Keratinocyte (primary cell): ENCODE measurements at regions not wholly inside any gene's neighbourhood (a gene's known extent, or its start where the extent isn't known, plus 50 kb on each side); places are given as distances from the start of the nearest gene placed in this dataset.

Experiments used
- DNase-seq: peaks from one replicate; pipeline ENCODE4 v3.0.0-alpha.2; 2011; ENCODE audit warnings: low read depth, missing footprints, low spot score
- FAIRE-seq: peaks from 2 replicates; lab custom pipeline; 2011; peaks lifted over from hg19 to GRCh38; lab: Jason Lieb, UNC
- H2AFZ ChIP-seq: 2 replicates; pipeline ENCODE4 v1.6.0; 2012; ENCODE audit warnings: low read length, control low read depth, inconsistent platforms; ENCODE audit not compliant: control insufficient read depth
- H3K27ac ChIP-seq: 2 replicates; pipeline ENCODE4 v1.5.1; 2011; ENCODE audit warnings: low read length; ENCODE audit not compliant: control insufficient read depth, insufficient read depth
- H3K27me3 ChIP-seq: 3 replicates; pipeline ENCODE4 v1.6.0; 2011; ENCODE audit warnings: low read length; ENCODE audit not compliant: control insufficient read depth, insufficient read depth; ENCODE audit errors: extremely low read depth
- H3K36me3 ChIP-seq, 2 experiments: 2 replicates in 1 of 2; 3 replicates in 1 of 2; pipeline ENCODE4 v1.5.1; 2011; ENCODE audit warnings: low read length in 2 of 2, mild to moderate bottlenecking in 1 of 2; ENCODE audit not compliant: control insufficient read depth in 2 of 2, insufficient read depth in 2 of 2; ENCODE audit errors: extremely low read depth in 1 of 2
- H3K4me1 ChIP-seq: 3 replicates; pipeline ENCODE4 v1.5.1; 2011; ENCODE audit warnings: low read length; ENCODE audit not compliant: control insufficient read depth, insufficient read depth; ENCODE audit errors: extremely low read depth
- H3K4me2 ChIP-seq: 3 replicates; pipeline ENCODE4 v1.6.0; 2011; ENCODE audit warnings: low read depth, low read length; ENCODE audit not compliant: control insufficient read depth, insufficient read depth; ENCODE audit errors: extremely low read depth
- H3K4me3 ChIP-seq, 3 experiments: fragments of 200-600 bp in 1 of 3; sonication (generic) in 1 of 3; 2 replicates in 2 of 3; 3 replicates in 1 of 3; pipeline ENCODE4 v1.5.1; 2011 to 2016; ENCODE audit warnings: low read length in 3 of 3, mild to moderate bottlenecking in 3 of 3, control low read depth in 2 of 3, inconsistent platforms in 1 of 3, low read depth in 1 of 3, mixed read lengths in 1 of 3, mixed run types in 1 of 3, moderate library complexity in 1 of 3; ENCODE audit not compliant: control insufficient read depth in 2 of 3, insufficient read depth in 2 of 3; ENCODE audit errors: extremely low read depth in 1 of 3
- H3K79me2 ChIP-seq: 2 replicates; pipeline ENCODE4 v1.6.0; 2012; ENCODE audit warnings: low read length; ENCODE audit not compliant: control insufficient read depth, insufficient read depth
- H3K9ac ChIP-seq: 3 replicates; pipeline ENCODE4 v1.6.0; 2011; ENCODE audit warnings: low read length; ENCODE audit not compliant: control insufficient read depth, insufficient read depth; ENCODE audit errors: extremely low read depth
- H3K9me1 ChIP-seq: 3 replicates; pipeline ENCODE4 v1.6.0; 2011; ENCODE audit warnings: low read length; ENCODE audit not compliant: control insufficient read depth, insufficient read depth; ENCODE audit errors: extremely low read depth
- H3K9me3 ChIP-seq: 2 replicates; pipeline ENCODE4 v1.5.1; 2012; ENCODE audit warnings: low read depth, low read length; ENCODE audit not compliant: control insufficient read depth
- H4K20me1 ChIP-seq: 3 replicates; pipeline ENCODE4 v1.6.0; 2011; ENCODE audit warnings: low read length; ENCODE audit not compliant: control insufficient read depth, insufficient read depth; ENCODE audit errors: extremely low read depth
- EZH2 ChIP-seq: IDR thresholded peaks from one replicate; pipeline ENCODE4 v1.6.1; 2012; ENCODE audit warnings: inconsistent platforms, mild to moderate bottlenecking, low read length, moderate library complexity
- dilution Hi-C: fragments of 300-500 bp; cut with MboI; formaldehyde crosslinking; loops from one replicate; pipeline ENCODE4 v1.7.0; 2020; ENCODE audit warnings: low sequenced_read_pairs; ENCODE audit not compliant: extremely low pct_ligation_motif_present
- TF ChIP-seq, protein P1 (sequence below), 3 experiments: IDR thresholded peaks in 1 of 3; conservative IDR thresholded peaks in 1 of 3; optimal IDR thresholded peaks in 1 of 3; 2 replicates in 2 of 3; 3 replicates in 1 of 3; pipeline versions ENCODE3 to v1.5.1; 2011; ENCODE audit warnings: low read length in 3 of 3, mild to moderate bottlenecking in 3 of 3, moderate library complexity in 2 of 3, control low read depth in 1 of 3, inconsistent platforms in 1 of 3; ENCODE audit not compliant: insufficient read depth in 2 of 3; ENCODE audit errors: extremely low read depth in 1 of 3

DNA sequence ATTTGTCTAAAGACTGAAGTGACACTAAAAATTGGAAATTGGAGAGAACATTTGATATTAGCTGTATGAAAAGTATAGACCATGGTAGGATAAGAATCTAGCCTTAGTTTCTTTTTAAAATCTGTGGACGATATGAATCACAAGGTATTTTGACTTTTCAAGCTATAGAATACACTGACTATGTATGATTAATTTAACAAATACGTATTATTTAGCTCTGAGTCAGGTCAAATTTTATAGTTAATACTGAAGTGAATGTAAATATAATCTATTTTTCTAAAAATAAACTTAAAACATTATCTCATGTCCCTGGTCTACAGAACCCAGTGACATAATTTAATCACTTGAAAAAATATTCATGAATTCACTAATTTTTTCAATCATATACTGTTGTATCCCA lies 795.6 kb upstream of the SLITRK1 start:
- Histone ChIP-seq H3K4me1 (no peaks in the 10 kb centered on the region), H3K4me3 (no peak overlapping the region), H3K9me1 (no peaks in the 10 kb centered on the region), H4K20me1 (no peaks in the 10 kb centered on the region), H3K79me2 (no peaks in the 10 kb centered on the region), H3K9me3 (no peaks in the 10 kb centered on the region), H3K27ac (no peak overlapping the region), H2AFZ (no peak overlapping the region), H3K36me3 (no peaks in the 10 kb centered on the region), H3K9ac (no peak overlapping the region), H3K27me3 (no peaks in the 10 kb centered on the region), H3K4me2 (no peak overlapping the region)
- TF ChIP-seq EZH2: no peak
- TF ChIP-seq, protein P1, sequence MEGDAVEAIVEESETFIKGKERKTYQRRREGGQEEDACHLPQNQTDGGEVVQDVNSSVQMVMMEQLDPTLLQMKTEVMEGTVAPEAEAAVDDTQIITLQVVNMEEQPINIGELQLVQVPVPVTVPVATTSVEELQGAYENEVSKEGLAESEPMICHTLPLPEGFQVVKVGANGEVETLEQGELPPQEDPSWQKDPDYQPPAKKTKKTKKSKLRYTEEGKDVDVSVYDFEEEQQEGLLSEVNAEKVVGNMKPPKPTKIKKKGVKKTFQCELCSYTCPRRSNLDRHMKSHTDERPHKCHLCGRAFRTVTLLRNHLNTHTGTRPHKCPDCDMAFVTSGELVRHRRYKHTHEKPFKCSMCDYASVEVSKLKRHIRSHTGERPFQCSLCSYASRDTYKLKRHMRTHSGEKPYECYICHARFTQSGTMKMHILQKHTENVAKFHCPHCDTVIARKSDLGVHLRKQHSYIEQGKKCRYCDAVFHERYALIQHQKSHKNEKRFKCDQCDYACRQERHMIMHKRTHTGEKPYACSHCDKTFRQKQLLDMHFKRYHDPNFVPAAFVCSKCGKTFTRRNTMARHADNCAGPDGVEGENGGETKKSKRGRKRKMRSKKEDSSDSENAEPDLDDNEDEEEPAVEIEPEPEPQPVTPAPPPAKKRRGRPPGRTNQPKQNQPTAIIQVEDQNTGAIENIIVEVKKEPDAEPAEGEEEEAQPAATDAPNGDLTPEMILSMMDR (optimal IDR thresholded peaks at IDR 0.05 in 1 of 3, IDR thresholded peaks at IDR 0.05 in 1 of 3, conservative IDR thresholded peaks at IDR 0.05 in 1 of 3; ENCODE audit: extremely low read depth in 1 of 3, insufficient read depth in 2 of 3, low read length in 3 of 3): no peak
- no peak for FAIRE-seq
- dilution Hi-C loops: no loop called here
- no peak for DNase-seq

DNA sequence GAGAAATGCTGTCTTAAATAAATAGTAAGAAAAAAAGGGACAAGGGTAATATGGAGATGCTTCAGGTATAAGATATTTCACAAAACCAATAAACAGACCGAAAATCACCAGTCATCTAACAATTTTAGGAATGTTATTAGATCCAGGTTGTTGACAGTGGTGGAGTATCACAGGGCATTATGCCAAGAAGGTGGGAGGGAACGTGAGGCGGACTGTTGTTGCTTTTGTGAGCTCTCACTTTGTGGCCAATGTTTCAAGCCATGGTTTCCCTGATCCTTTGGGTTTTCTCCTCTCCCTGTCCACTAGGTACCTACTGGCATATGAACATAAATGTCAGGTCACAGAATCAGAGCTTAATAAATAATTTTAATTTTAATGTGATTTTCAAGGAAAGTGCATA lies 790.3 kb upstream of the SLITRK1 start:
- FAIRE-seq: no peak
- no peak overlapping the region for H2AFZ ChIP-seq
- H3K9me3 ChIP-seq: no peaks in the 10 kb centered on the region
- dilution Hi-C loops: no loop called here
- H3K4me2 ChIP-seq: no peak overlapping the region
- DNase-seq: no peak
- H4K20me1 ChIP-seq: no peaks in the 10 kb centered on the region
- no peak overlapping the region for H3K4me3 ChIP-seq
- no peak overlapping the region for H3K9ac ChIP-seq
- no peak overlapping the region for H3K27ac ChIP-seq
- TF ChIP-seq, protein P1 (optimal IDR thresholded peaks at IDR 0.05 in 1 of 3, IDR thresholded peaks at IDR 0.05 in 1 of 3, conservative IDR thresholded peaks at IDR 0.05 in 1 of 3; ENCODE audit: extremely low read depth in 1 of 3, insufficient read depth in 2 of 3, low read length in 3 of 3): no peak
- no peak for TF ChIP-seq EZH2
- H3K27me3 ChIP-seq: no peaks in the 10 kb centered on the region
- no peaks in the 10 kb centered on the region for H3K4me1 ChIP-seq
- no peaks in the 10 kb centered on the region for H3K9me1 ChIP-seq
- no peaks in the 10 kb centered on the region for H3K79me2 ChIP-seq
- no peaks in the 10 kb centered on the region for H3K36me3 ChIP-seq
